ENCODE measurements at regions not wholly inside any gene's neighbourhood (a gene's known extent, or its start where the extent isn't known, plus 50 kb on each side); places are given as distances from the start of the nearest gene placed in this dataset.

DNA sequence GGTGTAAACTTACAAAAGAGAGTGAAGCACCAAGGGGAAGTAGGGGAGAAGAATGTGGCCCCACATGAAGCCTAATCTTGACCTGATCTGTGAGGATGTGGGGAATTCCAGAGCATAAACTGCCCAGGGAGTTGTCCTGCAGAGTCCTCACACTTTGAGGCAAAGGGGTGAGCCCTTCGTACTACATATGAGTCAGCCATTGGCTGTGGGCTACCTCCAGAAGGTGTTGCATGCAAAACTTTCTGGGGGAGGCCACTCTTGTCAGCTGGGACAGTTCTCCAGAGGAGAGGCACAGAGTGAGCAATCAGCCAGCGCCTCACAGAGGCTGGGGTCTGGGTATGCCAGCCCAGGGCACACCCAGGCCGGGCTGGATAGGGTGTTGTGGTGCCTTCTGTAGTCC, 98.1 kb upstream of the NMUR2 start:
- intact Hi-C loops (cut with micrococcal nuclease; ENCODE audit: unreplicated experiment) (no loop called here), in situ Hi-C loops (cut with MboI) (no loop called here)
- Histone ChIP-seq H3K4me1 (ENCODE audit: control insufficient read depth, insufficient read depth, low read length) (no peaks in the 10 kb centered on the region), H3K27ac (ENCODE audit: control insufficient read depth, insufficient read depth) (no peak overlapping the region), H4K20me1 (ENCODE audit: control insufficient read depth, insufficient read depth) (no peaks in the 10 kb centered on the region), H3K9me3 (replicated peaks; ENCODE audit: control insufficient read depth, insufficient read depth, low read length) (no peaks in the 10 kb centered on the region), H3K27me3 (replicated peaks in 1 of 2; ENCODE audit: control insufficient read depth in 2 of 2, insufficient read depth in 2 of 2, low read length in 1 of 2) (no peaks in the 10 kb centered on the region), H3K4me3 (no peak overlapping the region), H2AFZ (ENCODE audit: control insufficient read depth, low read depth, low read length) (no peak overlapping the region), H3K79me2 (ENCODE audit: control insufficient read depth, insufficient read depth, low read length) (no peaks in the 10 kb centered on the region), H3K4me2 (ENCODE audit: control insufficient read depth, insufficient read depth) (no peak overlapping the region), H3K9ac (ENCODE audit: control insufficient read depth, insufficient read depth, low read length) (no peak overlapping the region), H3K36me3 (ENCODE audit: control insufficient read depth in 2 of 2, insufficient read depth in 2 of 2, low read length in 1 of 2) (no peaks in the 10 kb centered on the region)
- TF ChIP-seq ETV6 (conservative IDR thresholded peaks at IDR 0.05 in 1 of 2, IDR thresholded peaks at IDR 0.05 in 1 of 2; ENCODE audit: borderline replicate concordance in 1 of 2, low read depth in 1 of 2) (no peak), RB1 (IDR thresholded peaks at IDR 0.05; ENCODE audit: borderline replicate concordance) (no peak)
- no TSS peak for BruUV-seq (replicated peaks)
- ChIA-PET POLR2A (no interaction called here), CTCF (interaction anchor here (0.7 to 3.7 kb wide), 2 partner anchors 599 to 678 kb away, joined by 3 to 26 read pairs; no protein-coding TSS in a partner anchor), RAD21 (ENCODE audit: unreplicated experiment) (interaction anchor here (1.5 kb wide), 1 partner anchor 153 kb away, joined by 5 read pairs; no protein-coding TSS in a partner anchor), SMC1A (ENCODE audit: uncharacterized antibody, unreplicated experiment) (no interaction called here)
- ATAC-seq (peak; percentile 46), FAIRE-seq (no peak), DNase-seq (ENCODE audit: low read depth, low spot score) (no peak)
- 6% methylated on average over 3 of the region's 3 CpGs for WGBS (ENCODE audit: insufficient coverage, insufficient replicate concordance, low lambda C conversion rate, missing lambda C conversion rate)

- DNase-seq (ENCODE audit: low read depth, low spot score) (no peak), FAIRE-seq (peak; percentile 92), ATAC-seq (peak; percentile 94)
- Histone ChIP-seq H3K27ac (ENCODE audit: control insufficient read depth, insufficient read depth) (no peak overlapping the region), H2AFZ (ENCODE audit: control insufficient read depth, low read depth, low read length) (no peak overlapping the region), H3K4me1 (ENCODE audit: control insufficient read depth, insufficient read depth, low read length) (no peaks in the 10 kb centered on the region), H3K9ac (ENCODE audit: control insufficient read depth, insufficient read depth, low read length) (no peak overlapping the region), H3K36me3 (ENCODE audit: control insufficient read depth in 2 of 2, insufficient read depth in 2 of 2, low read length in 1 of 2) (no peaks in the 10 kb centered on the region), H4K20me1 (ENCODE audit: control insufficient read depth, insufficient read depth) (no peaks in the 10 kb centered on the region), H3K4me3 (no peak overlapping the region), H3K79me2 (ENCODE audit: control insufficient read depth, insufficient read depth, low read length) (no peaks in the 10 kb centered on the region), H3K27me3 (replicated peaks in 1 of 2; ENCODE audit: control insufficient read depth in 2 of 2, insufficient read depth in 2 of 2, low read length in 1 of 2) (no peaks in the 10 kb centered on the region), H3K4me2 (ENCODE audit: control insufficient read depth, insufficient read depth) (no peak overlapping the region), H3K9me3 (replicated peaks; ENCODE audit: control insufficient read depth, insufficient read depth, low read length) (no peaks in the 10 kb centered on the region)
- ChIA-PET RAD21 (ENCODE audit: unreplicated experiment) (interaction anchor here (0.8 kb wide), 1 partner anchor 9 kb away, joined by 3 read pairs; no protein-coding TSS in a partner anchor), CTCF (interaction anchor here (0.8 to 3.7 kb wide), 14 partner anchors 9 to 847 kb away, joined by 3 to 26 read pairs (median 4); no protein-coding TSS in a partner anchor), POLR2A (no interaction called here), SMC1A (ENCODE audit: uncharacterized antibody, unreplicated experiment) (interaction anchor here (0.6 to 2.2 kb wide), 7 partner anchors 41 to 1108 kb away, joined by 3 to 13 read pairs (median 3); no protein-coding TSS in a partner anchor)
- peak; percentile 59; the same call in 1 of the 2 replicates for TF ChIP-seq SMC3 (IDR thresholded peaks at IDR 0.05; ENCODE audit: borderline replicate concordance, low read length)
- TF ChIP-seq CTCF (IDR thresholded peaks at IDR 0.05 in 2 of 3, conservative IDR thresholded peaks at IDR 0.05 in 1 of 3; ENCODE audit: control insufficient read depth in 2 of 3, extremely low read depth in 1 of 3, insufficient read depth in 1 of 3, low read depth in 3 of 3, low read length in 3 of 3), result peak; percentile 61 to 69 (median 67)
- peak; percentile 88; the same call in 2 of the 3 replicates for TF ChIP-seq POU2F2 (IDR thresholded peaks at IDR 0.05; ENCODE audit: borderline replicate concordance, low read depth, low read length)
- no peak for TF ChIP-seq ZNF687 (IDR thresholded peaks at IDR 0.05)
- TF ChIP-seq RAD21 (IDR thresholded peaks at IDR 0.05; ENCODE audit: insufficient read depth, low read depth, low read length), result peak; percentile 77
- no TSS peak for BruUV-seq (replicated peaks)
- 5% methylated on average over 8 of the region's 8 CpGs for WGBS (ENCODE audit: insufficient coverage, insufficient replicate concordance, low lambda C conversion rate, missing lambda C conversion rate)
- intact Hi-C loops (cut with micrococcal nuclease; ENCODE audit: unreplicated experiment), result loop anchor here (1.0 to 5.0 kb wide), 2 partner anchors 128 to 680 kb away; no protein-coding TSS in a partner anchor
- in situ Hi-C loops (cut with MboI), result loop anchor here (5.0 kb wide), 1 partner anchor 678 kb away; no protein-coding TSS in a partner anchor
Observed at GRCh38 chr5:152505442-152506042, 100.5 kb upstream of the NMUR2 start.
